Glutamatergic neuron (in vitro differentiated cells): ENCODE measurements at regions not wholly inside any gene's neighbourhood (a gene's known extent, or its start where the extent isn't known, plus 50 kb on each side); places are given as distances from the start of the nearest gene placed in this dataset.

Experiments
- DNase-seq: peaks from one replicate; pipeline ENCODE4 v3.0.0; 2022
- H3K27ac Mint-ChIP-seq: one replicate; pipeline ENCODE4 v1.8.0; 2020; ENCODE audit warnings: mild to moderate bottlenecking, mixed read lengths, inconsistent platforms; ENCODE audit not compliant: unreplicated experiment
- H3K27me3 Mint-ChIP-seq: one replicate; pipeline ENCODE4 v1.8.0; 2020; ENCODE audit warnings: mild to moderate bottlenecking, moderate library complexity, mixed read lengths, inconsistent platforms; ENCODE audit not compliant: unreplicated experiment
- H3K36me3 Mint-ChIP-seq: one replicate; pipeline ENCODE4 v1.8.0; 2020; ENCODE audit warnings: mild to moderate bottlenecking, mixed read lengths, inconsistent platforms; ENCODE audit not compliant: unreplicated experiment
- H3K4me1 Mint-ChIP-seq: one replicate; pipeline ENCODE4 v1.8.0; 2020; ENCODE audit warnings: mild to moderate bottlenecking, low read depth, mixed read lengths, inconsistent platforms; ENCODE audit not compliant: unreplicated experiment
- H3K4me3 Mint-ChIP-seq: one replicate; pipeline ENCODE4 v1.8.0; 2020; ENCODE audit warnings: mild to moderate bottlenecking, mixed read lengths, inconsistent platforms; ENCODE audit not compliant: unreplicated experiment
- H3K9me3 Mint-ChIP-seq: one replicate; pipeline ENCODE4 v1.8.0; 2020; ENCODE audit warnings: mild to moderate bottlenecking, moderate library complexity, mixed read lengths, inconsistent platforms; ENCODE audit not compliant: unreplicated experiment
- TF ChIP-seq, protein P1 (sequence below): fragments of 200-600 bp; sonication (generic); IDR thresholded peaks from one replicate; pipeline ENCODE4 v1.5.0; 2021; ENCODE audit not compliant: partially characterized antibody, unreplicated experiment

DNA sequence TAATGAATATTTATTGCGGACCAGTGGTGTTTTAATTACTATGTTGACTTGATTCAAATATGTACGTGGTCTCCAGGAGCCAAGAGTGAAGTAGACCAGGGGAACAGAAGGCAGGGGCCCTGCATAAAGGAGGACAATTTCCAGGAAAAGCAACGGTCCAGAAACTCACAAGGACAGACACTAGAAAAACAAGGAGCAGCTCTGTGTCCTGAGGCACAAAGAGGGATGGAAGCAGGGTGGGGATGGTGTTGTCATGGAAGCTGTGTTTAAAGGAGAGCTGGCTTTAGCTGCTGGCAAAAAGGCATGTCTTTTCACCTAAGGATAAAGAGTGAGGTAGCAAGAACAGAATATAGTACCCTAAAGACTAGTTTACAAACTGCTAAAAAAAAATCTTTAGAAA, 254.1 kb upstream of the TENM3 start:
- Mint-ChIP-seq H3K27me3 (peaks cover 2% of the 10 kb centered on the region), H3K9me3 (no peaks in the 10 kb centered on the region), H3K4me3 (no peak overlapping the region), H3K36me3 (no peaks in the 10 kb centered on the region), H3K4me1 (peaks cover 13% of the 10 kb centered on the region), H3K27ac (no peak overlapping the region)
- no peak for DNase-seq
- TF ChIP-seq, protein P1, sequence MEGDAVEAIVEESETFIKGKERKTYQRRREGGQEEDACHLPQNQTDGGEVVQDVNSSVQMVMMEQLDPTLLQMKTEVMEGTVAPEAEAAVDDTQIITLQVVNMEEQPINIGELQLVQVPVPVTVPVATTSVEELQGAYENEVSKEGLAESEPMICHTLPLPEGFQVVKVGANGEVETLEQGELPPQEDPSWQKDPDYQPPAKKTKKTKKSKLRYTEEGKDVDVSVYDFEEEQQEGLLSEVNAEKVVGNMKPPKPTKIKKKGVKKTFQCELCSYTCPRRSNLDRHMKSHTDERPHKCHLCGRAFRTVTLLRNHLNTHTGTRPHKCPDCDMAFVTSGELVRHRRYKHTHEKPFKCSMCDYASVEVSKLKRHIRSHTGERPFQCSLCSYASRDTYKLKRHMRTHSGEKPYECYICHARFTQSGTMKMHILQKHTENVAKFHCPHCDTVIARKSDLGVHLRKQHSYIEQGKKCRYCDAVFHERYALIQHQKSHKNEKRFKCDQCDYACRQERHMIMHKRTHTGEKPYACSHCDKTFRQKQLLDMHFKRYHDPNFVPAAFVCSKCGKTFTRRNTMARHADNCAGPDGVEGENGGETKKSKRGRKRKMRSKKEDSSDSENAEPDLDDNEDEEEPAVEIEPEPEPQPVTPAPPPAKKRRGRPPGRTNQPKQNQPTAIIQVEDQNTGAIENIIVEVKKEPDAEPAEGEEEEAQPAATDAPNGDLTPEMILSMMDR = no peak

DNA sequence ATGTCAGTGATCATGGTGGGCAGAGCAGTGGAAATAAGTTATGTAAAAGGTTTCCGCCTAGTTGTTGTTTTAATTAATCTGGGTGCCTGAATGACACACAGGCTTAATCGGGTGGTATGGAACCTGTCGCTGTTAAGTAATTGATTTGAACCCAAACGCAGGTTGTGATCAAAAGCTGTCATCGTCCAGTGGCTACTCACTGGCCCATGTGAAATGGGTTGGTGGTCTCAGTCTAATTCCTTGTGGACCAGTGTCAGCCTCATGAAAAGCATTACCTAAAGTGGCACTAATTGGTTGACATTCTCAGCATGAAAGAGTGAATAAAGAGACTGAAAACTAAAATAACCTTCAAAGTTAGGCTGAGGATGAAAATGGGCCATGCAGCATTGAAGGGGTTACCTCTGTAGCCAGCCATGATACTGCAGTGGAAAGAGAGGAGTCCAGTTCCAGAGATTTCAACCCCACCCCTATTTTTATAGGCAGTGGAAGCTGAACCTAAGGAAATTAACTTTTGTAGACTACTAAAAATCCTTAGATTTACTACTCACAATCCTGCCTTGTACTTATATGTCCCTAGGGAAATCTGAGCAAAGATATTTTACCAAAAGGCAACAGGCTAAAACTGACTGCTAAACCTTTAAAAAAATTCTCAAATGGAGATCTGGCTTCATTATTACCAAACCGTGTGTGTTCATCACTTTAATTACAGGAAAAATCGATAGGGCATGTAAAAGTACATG, 251.7 kb upstream of the TENM3 start:
- no peak for DNase-seq

DNA sequence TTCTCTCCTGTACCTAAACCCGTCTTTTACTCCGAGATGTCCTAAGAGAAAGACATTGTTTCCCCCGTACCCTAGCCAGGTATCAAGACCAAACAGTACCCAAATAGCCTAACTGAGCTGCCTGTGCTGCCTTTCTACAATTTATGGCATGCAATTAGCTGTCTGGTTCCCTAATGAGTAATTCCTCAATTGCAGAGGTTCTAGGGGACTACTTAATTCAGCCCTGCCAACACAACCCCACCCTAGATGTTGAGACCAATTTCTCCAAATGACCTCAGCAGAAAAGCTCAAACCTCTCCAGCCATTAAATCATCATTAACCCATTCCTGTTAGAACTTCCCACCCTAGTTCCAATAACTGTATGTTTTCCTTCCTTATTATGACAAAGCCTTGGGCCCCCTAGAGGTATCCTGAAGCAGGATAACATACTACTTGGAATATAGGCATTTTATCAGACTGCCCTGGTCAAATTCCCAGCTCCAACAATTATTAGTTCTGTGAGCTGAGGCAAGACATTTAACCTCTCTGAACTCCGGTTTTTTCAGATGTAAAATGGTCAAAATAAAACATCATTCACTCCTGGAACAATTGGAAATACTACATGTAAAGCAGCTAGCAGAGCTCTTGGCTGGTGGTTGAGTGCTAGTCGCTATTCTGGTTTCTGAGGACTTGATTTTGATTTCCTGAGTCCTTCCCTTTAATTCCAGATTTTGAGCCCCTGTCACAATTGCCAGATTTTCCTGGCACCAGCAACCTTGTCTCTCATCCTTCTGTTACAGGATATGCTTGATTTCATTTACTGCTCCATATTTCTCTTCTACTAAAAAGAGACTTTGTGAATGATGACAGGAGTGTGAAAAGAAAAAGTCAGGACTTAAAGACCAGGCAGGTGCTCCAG, 244.6 kb upstream of the TENM3 start:
- Mint-ChIP-seq H3K36me3 (no peaks in the 10 kb centered on the region), H3K27ac (peak overlapping the region; percentile 34), H3K27me3 (peaks cover 8% of the 10 kb centered on the region), H3K4me3 (no peak overlapping the region), H3K9me3 (no peaks in the 10 kb centered on the region), H3K4me1 (peaks cover 13% of the 10 kb centered on the region)
- TF ChIP-seq, protein P1 = no peak
- DNase-seq = no peak

More for the DNA sequence above, 251.7 kb upstream of the TENM3 start:
- Mint-ChIP-seq H3K9me3 (no peaks in the 10 kb centered on the region), H3K36me3 (no peaks in the 10 kb centered on the region), H3K4me1 (peaks cover 24% of the 10 kb centered on the region), H3K27ac (peak overlapping the region; percentile 22), H3K27me3 (peaks cover 5% of the 10 kb centered on the region), H3K4me3 (no peak overlapping the region)
- TF ChIP-seq, protein P1 = no peak

DNA sequence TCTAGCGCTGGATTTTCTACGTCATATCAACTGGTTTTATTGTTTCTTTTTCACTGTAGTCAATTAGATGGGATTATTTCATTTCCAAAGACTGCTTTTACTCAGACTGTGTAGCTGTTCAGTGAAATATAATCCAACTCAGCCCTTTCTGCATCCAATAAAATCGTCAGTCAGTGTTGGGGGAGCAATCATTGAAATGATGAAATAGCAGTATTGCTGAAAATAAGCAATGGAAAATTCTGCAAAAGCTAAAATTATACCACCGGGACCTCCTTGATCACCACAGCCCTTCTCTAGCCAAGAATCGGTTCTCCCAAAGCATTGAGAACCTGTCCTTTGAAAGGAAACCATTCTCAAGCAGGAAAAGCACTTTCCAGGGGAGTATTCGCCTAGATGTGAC, 243.1 kb upstream of the TENM3 start:
- Mint-ChIP-seq H3K27ac (no peak overlapping the region), H3K9me3 (no peaks in the 10 kb centered on the region), H3K27me3 (peaks cover 8% of the 10 kb centered on the region), H3K36me3 (no peaks in the 10 kb centered on the region), H3K4me3 (no peak overlapping the region), H3K4me1 (peaks cover 13% of the 10 kb centered on the region)
- TF ChIP-seq, protein P1 = no peak
- no peak for DNase-seq

DNA sequence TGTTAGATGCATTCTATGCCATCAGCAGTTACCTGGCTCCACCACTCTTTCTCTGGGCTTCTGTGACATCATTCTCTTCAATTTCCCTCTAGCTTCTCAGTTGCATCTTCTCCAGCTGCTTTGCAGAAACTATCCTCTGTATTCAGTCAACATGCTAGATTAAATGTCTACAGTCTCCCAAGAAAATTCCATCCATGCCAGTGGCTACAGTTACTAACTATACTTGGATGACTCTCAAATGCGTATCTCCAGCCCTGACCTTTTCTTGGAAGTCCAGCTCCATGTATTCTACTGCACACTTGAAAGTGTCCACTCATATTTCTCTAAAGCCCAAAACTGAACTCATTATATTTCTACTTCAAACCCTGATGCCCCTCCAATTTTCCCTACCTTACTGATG, 232.3 kb upstream of the TENM3 start:
- peaks cover 2% of the 10 kb centered on the region for H3K27me3 Mint-ChIP-seq
- peaks cover 9% of the 10 kb centered on the region for H3K36me3 Mint-ChIP-seq
- H3K4me1 Mint-ChIP-seq = peaks cover 7% of the 10 kb centered on the region
- TF ChIP-seq, protein P1 = no peak
- H3K4me3 Mint-ChIP-seq = no peak overlapping the region
- no peak overlapping the region for H3K27ac Mint-ChIP-seq
- DNase-seq = no peak
- peaks cover 2% of the 10 kb centered on the region for H3K9me3 Mint-ChIP-seq
